PFSK-1 (cell line): ENCODE measurements at regions not wholly inside any gene's neighbourhood (a gene's known extent, or its start where the extent isn't known, plus 50 kb on each side); places are given as distances from the start of the nearest gene placed in this dataset.

ENCODE experiments used
- POLR2AphosphoS5 ChIP-seq: IDR thresholded peaks from 2 replicates; pipeline ENCODE4 v1.6.1; 2012; ENCODE audit warnings: low read depth, mild to moderate bottlenecking, control low read depth, low read length, moderate library complexity
- SIN3A ChIP-seq: IDR thresholded peaks from 2 replicates; pipeline ENCODE4 v1.6.1; 2012; ENCODE audit warnings: mild to moderate bottlenecking, low read length, moderate library complexity, borderline replicate concordance; ENCODE audit not compliant: insufficient read depth
- TAF1 ChIP-seq: IDR thresholded peaks from 2 replicates; pipeline ENCODE4 v1.6.1; 2012; ENCODE audit warnings: low read length, control low read depth, borderline replicate concordance; ENCODE audit not compliant: insufficient read depth
- TF ChIP-seq, protein P1 (sequence below), 2 experiments: IDR thresholded peaks; 2 replicates each; pipeline versions ENCODE4 v1.6.1 to v1.8.0; 2011 to 2012; ENCODE audit warnings: low read depth in 2 of 2, low read length in 2 of 2, control low read depth in 1 of 2, inconsistent platforms in 1 of 2, mild to moderate bottlenecking in 1 of 2, moderate library complexity in 1 of 2; ENCODE audit not compliant: insufficient read depth in 1 of 2

DNA sequence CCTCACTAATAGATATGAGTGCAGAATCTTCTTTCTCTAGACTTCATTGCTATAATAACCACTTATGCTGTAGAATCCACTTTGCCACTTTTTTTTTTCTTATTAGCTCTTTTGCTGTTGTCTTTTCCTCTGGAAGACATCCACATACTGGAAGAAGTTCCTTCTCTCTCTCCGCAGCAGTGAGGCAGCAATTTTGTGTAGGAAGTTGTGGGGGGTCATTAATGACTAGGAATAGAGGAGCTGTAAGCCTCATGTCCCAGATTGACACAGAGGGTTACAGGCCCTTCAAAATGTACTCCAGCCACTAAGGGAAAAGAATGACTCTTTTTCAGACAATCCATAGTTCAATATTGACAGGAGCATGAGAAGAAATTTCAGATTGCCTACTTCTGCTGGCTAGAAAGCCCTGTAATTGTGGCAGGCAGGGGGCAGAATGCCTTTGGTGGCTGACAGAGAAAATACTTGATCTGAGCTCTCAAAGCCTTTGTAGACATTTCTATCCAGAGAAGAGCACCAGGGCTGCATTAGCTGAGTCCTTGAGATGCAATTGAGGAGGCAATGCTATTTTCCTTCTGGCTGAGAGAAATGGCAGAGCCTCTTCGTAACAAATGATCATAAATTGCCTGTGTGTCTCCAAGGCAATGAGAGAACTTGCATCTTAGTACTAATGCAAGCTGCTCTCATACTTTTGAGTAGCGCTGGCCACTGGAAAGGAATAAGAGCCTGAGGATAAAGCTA, 856.2 kb downstream of the STIM2 start:
- TF ChIP-seq POLR2AphosphoS5 (no peak), SIN3A (no peak), TAF1 (no peak)
- TF ChIP-seq, protein P1, sequence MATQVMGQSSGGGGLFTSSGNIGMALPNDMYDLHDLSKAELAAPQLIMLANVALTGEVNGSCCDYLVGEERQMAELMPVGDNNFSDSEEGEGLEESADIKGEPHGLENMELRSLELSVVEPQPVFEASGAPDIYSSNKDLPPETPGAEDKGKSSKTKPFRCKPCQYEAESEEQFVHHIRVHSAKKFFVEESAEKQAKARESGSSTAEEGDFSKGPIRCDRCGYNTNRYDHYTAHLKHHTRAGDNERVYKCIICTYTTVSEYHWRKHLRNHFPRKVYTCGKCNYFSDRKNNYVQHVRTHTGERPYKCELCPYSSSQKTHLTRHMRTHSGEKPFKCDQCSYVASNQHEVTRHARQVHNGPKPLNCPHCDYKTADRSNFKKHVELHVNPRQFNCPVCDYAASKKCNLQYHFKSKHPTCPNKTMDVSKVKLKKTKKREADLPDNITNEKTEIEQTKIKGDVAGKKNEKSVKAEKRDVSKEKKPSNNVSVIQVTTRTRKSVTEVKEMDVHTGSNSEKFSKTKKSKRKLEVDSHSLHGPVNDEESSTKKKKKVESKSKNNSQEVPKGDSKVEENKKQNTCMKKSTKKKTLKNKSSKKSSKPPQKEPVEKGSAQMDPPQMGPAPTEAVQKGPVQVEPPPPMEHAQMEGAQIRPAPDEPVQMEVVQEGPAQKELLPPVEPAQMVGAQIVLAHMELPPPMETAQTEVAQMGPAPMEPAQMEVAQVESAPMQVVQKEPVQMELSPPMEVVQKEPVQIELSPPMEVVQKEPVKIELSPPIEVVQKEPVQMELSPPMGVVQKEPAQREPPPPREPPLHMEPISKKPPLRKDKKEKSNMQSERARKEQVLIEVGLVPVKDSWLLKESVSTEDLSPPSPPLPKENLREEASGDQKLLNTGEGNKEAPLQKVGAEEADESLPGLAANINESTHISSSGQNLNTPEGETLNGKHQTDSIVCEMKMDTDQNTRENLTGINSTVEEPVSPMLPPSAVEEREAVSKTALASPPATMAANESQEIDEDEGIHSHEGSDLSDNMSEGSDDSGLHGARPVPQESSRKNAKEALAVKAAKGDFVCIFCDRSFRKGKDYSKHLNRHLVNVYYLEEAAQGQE (IDR thresholded peaks at IDR 0.05; ENCODE audit: insufficient read depth in 1 of 2, low read depth in 2 of 2, low read length in 2 of 2) = no peak
